H1 (cell line): ENCODE measurements at regions not wholly inside any gene's neighbourhood (a gene's known extent, or its start where the extent isn't known, plus 50 kb on each side); places are given as distances from the start of the nearest gene placed in this dataset.

Source experiments
- GABPA ChIP-seq: IDR thresholded peaks from 2 replicates; pipeline ENCODE4 v1.6.1; 2011; ENCODE audit warnings: mild to moderate bottlenecking, low read length, moderate library complexity, borderline replicate concordance; ENCODE audit not compliant: insufficient read depth

GRCh38 chr9:117864385-117865057, 160.3 kb downstream of the TLR4 start (continued):
- TF ChIP-seq GABPA: no peak
- TF ChIP-seq, all 59 proteins: peak for 0
